SIG-M5 (cell line): ENCODE measurements at regions not wholly inside any gene's neighbourhood (a gene's known extent, or its start where the extent isn't known, plus 50 kb on each side); places are given as distances from the start of the nearest gene placed in this dataset.
"Not testable (repeated sequence)": the region's sequence is repeated elsewhere in the genome, so short reads cannot be mapped to it uniquely, and the experiment has no call there.

ENCODE experiments used
- DNase-seq: peaks from one replicate; lab custom pipeline; 2025; lab: John Stamatoyannopoulos, UW

- no peak for DNase-seq
Observed at GRCh38 chr2:31736695-31737454, 156.1 kb upstream of the SRD5A2 start.

- DNase-seq, result no peak
Observed at GRCh38 chr2:31735716-31736115, 155.0 kb upstream of the SRD5A2 start.

GRCh38 chr2:31729442-31730092 is 148.8 kb upstream of the SRD5A2 start:
- no peak for DNase-seq

GRCh38 chr2:31729065-31729439 is 148.3 kb upstream of the SRD5A2 start:
- DNase-seq, result no peak

- no peak for DNase-seq
Observed at GRCh38 chr2:31728406-31729064, 147.8 kb upstream of the SRD5A2 start.

GRCh38 chr2:31726457-31726856 is 145.7 kb upstream of the SRD5A2 start:
- DNase-seq, result no peak

- no peak for DNase-seq
Observed at GRCh38 chr2:31725444-31725843, 144.7 kb upstream of the SRD5A2 start.

- no peak for DNase-seq
Observed at GRCh38 chr2:31711737-31712136, 131.0 kb upstream of the SRD5A2 start.

- no peak for DNase-seq
Observed at GRCh38 chr2:31710121-31710520, 129.4 kb upstream of the SRD5A2 start.

- DNase-seq, result no peak
Observed at GRCh38 chr2:31707992-31708391, 127.3 kb upstream of the SRD5A2 start.

- no peak for DNase-seq
Observed at GRCh38 chr2:31704561-31705212, 123.9 kb upstream of the SRD5A2 start.

- DNase-seq, result no peak
Observed at GRCh38 chr2:31703253-31703652, 122.5 kb upstream of the SRD5A2 start.

- no peak for DNase-seq
Observed at GRCh38 chr2:31698722-31699121, 118.0 kb upstream of the SRD5A2 start.

- DNase-seq, result no peak
Observed at GRCh38 chr2:31696068-31696467, 115.3 kb upstream of the SRD5A2 start.

- DNase-seq, result no peak
Observed at GRCh38 chr2:31694444-31694843, 113.7 kb upstream of the SRD5A2 start.

GRCh38 chr2:31693882-31694281 is 113.1 kb upstream of the SRD5A2 start:
- DNase-seq, result no peak

GRCh38 chr2:31688282-31688681 is 107.5 kb upstream of the SRD5A2 start:
- no peak for DNase-seq

GRCh38 chr2:31683506-31683905 is 102.8 kb upstream of the SRD5A2 start:
- DNase-seq, result not testable (repeated sequence)

- no peak for DNase-seq
Observed at GRCh38 chr2:31675485-31675901, 94.8 kb upstream of the SRD5A2 start.

GRCh38 chr2:31674446-31674845 is 93.7 kb upstream of the SRD5A2 start:
- DNase-seq, result no peak

GRCh38 chr2:31666878-31667277 is 86.1 kb upstream of the SRD5A2 start:
- no peak for DNase-seq

GRCh38 chr2:31664949-31665724 is 84.4 kb upstream of the SRD5A2 start:
- DNase-seq, result no peak
